Neural cell (in vitro differentiated cells): ENCODE measurements at regions not wholly inside any gene's neighbourhood (a gene's known extent, or its start where the extent isn't known, plus 50 kb on each side); places are given as distances from the start of the nearest gene placed in this dataset.

Experiments
- H2AFZ ChIP-seq: fragments of 200-600, 300-800 bp; sonication (generic), shearing (Covaris generic); 2 replicates; pipeline ENCODE4 v1.6.0; 2014; ENCODE audit warnings: low read depth, mild to moderate bottlenecking, antibody characterized with exemption, low read length, moderate library complexity
- H3F3A ChIP-seq: fragments of 200-600 bp; shearing (Covaris generic); 2 replicates; pipeline ENCODE4 v1.6.1; 2016; ENCODE audit warnings: mild to moderate bottlenecking, moderate library complexity, mixed read lengths, antibody characterized with exemption, low read length; ENCODE audit not compliant: insufficient read depth, poor library complexity, severe bottlenecking
- H3K27ac ChIP-seq: fragments of 200-600, 300-800 bp; sonication (generic), shearing (Covaris generic); 2 replicates; pipeline ENCODE4 v1.5.1; 2014; ENCODE audit warnings: mild to moderate bottlenecking, low read length, moderate library complexity
- H3K27me3 ChIP-seq: fragments of 300-800, 200-600 bp; sonication (generic), shearing (Covaris generic); 2 replicates; pipeline ENCODE4 v1.6.0; 2014; ENCODE audit warnings: mild to moderate bottlenecking, low read depth, low read length, moderate library complexity; ENCODE audit not compliant: insufficient read depth
- H3K36me3 ChIP-seq: fragments of 300-800, 200-600 bp; sonication (generic), shearing (Covaris generic); 2 replicates; pipeline ENCODE4 v1.5.1; 2014; ENCODE audit warnings: mild to moderate bottlenecking, antibody characterized with exemption, low read length, moderate library complexity; ENCODE audit not compliant: insufficient read depth
- H3K4me2 ChIP-seq: fragments of 300-800, 200-600 bp; sonication (generic), shearing (Covaris generic); 2 replicates; pipeline ENCODE4 v1.6.0; 2014; ENCODE audit warnings: mild to moderate bottlenecking, low read length
- H3K4me3 ChIP-seq: fragments of 300-800, 200-600 bp; sonication (generic), shearing (Covaris generic); 2 replicates; pipeline ENCODE4 v1.5.1; 2014; ENCODE audit warnings: mild to moderate bottlenecking, low read length, moderate library complexity
- H3K79me2 ChIP-seq: fragments of 200-600 bp; shearing (Covaris generic); replicated peaks from 2 replicates; pipeline ENCODE4 v1.6.0; 2014; ENCODE audit warnings: mild to moderate bottlenecking, low read length, moderate library complexity; ENCODE audit not compliant: insufficient read depth
- H3K9ac ChIP-seq: fragments of 300-800, 200-600 bp; sonication (generic), shearing (Covaris generic); 2 replicates; pipeline ENCODE4 v1.6.1; 2016; ENCODE audit warnings: mild to moderate bottlenecking, low read length, mixed read lengths
- H3K9me2 ChIP-seq: fragments of 200-600 bp; shearing (Covaris generic); 2 replicates; pipeline ENCODE4 v1.6.1; 2016; ENCODE audit warnings: mild to moderate bottlenecking, low read length, mixed read lengths; ENCODE audit not compliant: insufficient read depth
- H3K9me3 ChIP-seq: fragments of 200-600, 300-800 bp; sonication (generic), shearing (Covaris generic); 2 replicates; pipeline ENCODE4 v1.6.1; 2016; ENCODE audit warnings: mild to moderate bottlenecking, mixed run types, low read length, moderate library complexity, mixed read lengths
- H4K20me1 ChIP-seq: fragments of 200-600 bp; shearing (Covaris generic); 2 replicates; pipeline ENCODE4 v1.6.1; 2016; ENCODE audit warnings: mild to moderate bottlenecking, mixed run types; ENCODE audit not compliant: insufficient read depth
- CTCF ChIP-seq: fragments of 450-650 bp; IDR thresholded peaks from 2 replicates; pipeline ENCODE4 v1.5.1; 2014; ENCODE audit warnings: antibody characterized with exemption, mild to moderate bottlenecking, moderate library complexity; ENCODE audit not compliant: poor library complexity, severe bottlenecking
- EP300 ChIP-seq: fragments of 450-650 bp; conservative IDR thresholded peaks from 2 replicates; pipeline ENCODE4 v1.6.1; 2014; ENCODE audit warnings: antibody characterized with exemption, mild to moderate bottlenecking, moderate library complexity; ENCODE audit not compliant: poor library complexity, severe bottlenecking
- EZH2 ChIP-seq: fragments of 200-600, 300-800 bp; shearing (Covaris generic), sonication (generic); IDR thresholded peaks from 2 replicates; pipeline ENCODE4 v1.6.1; 2014; ENCODE audit warnings: antibody characterized with exemption, low read length, borderline replicate concordance, mild to moderate bottlenecking; ENCODE audit not compliant: insufficient read depth, poor library complexity, severe bottlenecking
- MXI1 ChIP-seq: fragments of 450-650 bp; conservative IDR thresholded peaks from 2 replicates; pipeline ENCODE4 v1.6.1; 2014; ENCODE audit warnings: antibody characterized with exemption, mild to moderate bottlenecking; ENCODE audit not compliant: poor library complexity, severe bottlenecking
- POLR2AphosphoS5 ChIP-seq: IDR thresholded peaks from 2 replicates; pipeline ENCODE4 v1.6.1; 2012
- RAD21 ChIP-seq: fragments of 450-650 bp; conservative IDR thresholded peaks from 2 replicates; pipeline ENCODE4 v1.6.1; 2014; ENCODE audit warnings: antibody characterized with exemption, mild to moderate bottlenecking, moderate library complexity
- REST ChIP-seq: IDR thresholded peaks from 2 replicates; pipeline ENCODE4 v1.6.1; 2012; ENCODE audit warnings: borderline replicate concordance
- SMC3 ChIP-seq: fragments of 450-650 bp; conservative IDR thresholded peaks from 2 replicates; pipeline ENCODE4 v1.6.1; 2014; ENCODE audit warnings: antibody characterized with exemption, mild to moderate bottlenecking, moderate library complexity; ENCODE audit not compliant: poor library complexity
- TAF1 ChIP-seq: IDR thresholded peaks from 2 replicates; pipeline ENCODE4 v1.6.1; 2012; ENCODE audit warnings: low read depth

GRCh38 chr1:91148641-91149069 lies 126.8 kb upstream of the ZNF644 start:
- Histone ChIP-seq H3K9me2 (no peaks in the 10 kb centered on the region), H3K4me3 (no peak overlapping the region), H3K4me2 (no peak overlapping the region), H4K20me1 (no peaks in the 10 kb centered on the region), H3K36me3 (no peaks in the 10 kb centered on the region), H3K27ac (no peak overlapping the region), H3K9ac (no peak overlapping the region), H3K27me3 (no peaks in the 10 kb centered on the region), H2AFZ (no peak overlapping the region), H3F3A (no peaks in the 10 kb centered on the region), H3K79me2 (no peaks in the 10 kb centered on the region), H3K9me3 (no peaks in the 10 kb centered on the region)
- TF ChIP-seq SMC3: no peak
- TF ChIP-seq REST: no peak
- TF ChIP-seq TAF1: no peak
- no peak for TF ChIP-seq RAD21
- TF ChIP-seq EZH2: no peak
- TF ChIP-seq EP300: no peak
- TF ChIP-seq POLR2AphosphoS5: no peak
- TF ChIP-seq MXI1: no peak
- TF ChIP-seq CTCF: no peak

DNA sequence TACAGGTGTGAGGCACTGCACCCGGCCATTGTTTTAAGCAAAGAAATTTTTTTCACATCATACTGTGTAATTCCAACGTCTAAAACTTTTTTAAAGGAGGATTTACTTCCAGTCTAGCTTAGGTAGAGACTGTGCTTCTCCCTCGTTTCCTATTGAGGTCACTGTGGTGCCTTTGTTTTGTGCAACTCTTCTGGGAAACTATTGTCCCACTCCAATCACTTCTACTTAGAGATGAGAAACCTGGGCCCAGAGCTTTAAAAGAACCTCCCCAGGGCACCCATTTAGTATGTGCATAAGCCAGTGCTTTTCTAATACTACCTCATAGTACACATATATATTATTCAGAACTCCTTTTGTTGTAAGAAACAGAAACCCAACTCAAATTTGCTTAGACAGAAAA lies 120.0 kb upstream of the ZNF644 start:
- H2AFZ ChIP-seq: no peak overlapping the region
- no peak overlapping the region for H3K27ac ChIP-seq
- no peak overlapping the region for H3K4me2 ChIP-seq
- H3K4me3 ChIP-seq: no peak overlapping the region
- H3K9me2 ChIP-seq: no peaks in the 10 kb centered on the region
- H3K79me2 ChIP-seq: no peaks in the 10 kb centered on the region
- no peaks in the 10 kb centered on the region for H3K27me3 ChIP-seq
- H3F3A ChIP-seq: no peaks in the 10 kb centered on the region
- no peaks in the 10 kb centered on the region for H3K9me3 ChIP-seq
- H4K20me1 ChIP-seq: no peaks in the 10 kb centered on the region
- H3K9ac ChIP-seq: no peak overlapping the region
- TF ChIP-seq EZH2 (no peak), SMC3 (no peak), EP300 (no peak), TAF1 (no peak), POLR2AphosphoS5 (no peak), REST (no peak), CTCF (no peak), MXI1 (no peak), RAD21 (no peak)
- H3K36me3 ChIP-seq: no peaks in the 10 kb centered on the region
